ENCODE measurements at regions not wholly inside any gene's neighbourhood (a gene's known extent, or its start where the extent isn't known, plus 50 kb on each side); places are given as distances from the start of the nearest gene placed in this dataset.
A peak's percentile ranks its signal among the peaks of the same experiment; 100 is the strongest.

- no peak overlapping the region for H3K4me3 ChIP-seq (ENCODE audit: low read depth, low read length)
- no peak for TF ChIP-seq CTCF (IDR thresholded peaks at IDR 0.05; ENCODE audit: insufficient read depth, low read depth, low read length)
- peak; percentile 97 for DNase-seq (ENCODE audit: low read depth)
These were observed 253.7 kb upstream of the PITRM1 start for GRCh38 chr10:3426190-3426845.

DNA sequence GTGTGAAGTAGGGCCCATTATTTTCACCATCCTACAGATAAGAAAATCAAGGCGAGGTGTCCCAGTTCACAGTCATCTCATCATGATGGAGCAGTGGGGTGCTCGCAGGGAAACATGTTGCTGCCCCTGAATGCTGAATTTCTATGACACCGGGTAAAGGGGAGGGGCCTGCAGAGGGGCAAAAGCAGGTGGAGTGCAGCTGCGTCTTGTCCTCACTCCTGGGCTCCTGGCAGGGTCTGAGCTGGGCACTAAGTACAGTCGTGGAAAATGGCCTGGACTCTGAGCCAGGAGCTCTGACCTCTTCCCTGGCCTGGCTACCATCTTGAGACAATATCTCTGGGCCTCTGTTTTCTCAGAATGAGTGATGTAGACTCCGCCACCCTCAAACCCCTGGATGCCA lies 253.1 kb upstream of the PITRM1 start:
- no peak overlapping the region for H3K4me3 ChIP-seq (ENCODE audit: low read depth, low read length)
- DNase-seq (ENCODE audit: low read depth), result no peak
- no peak for TF ChIP-seq CTCF (IDR thresholded peaks at IDR 0.05; ENCODE audit: insufficient read depth, low read depth, low read length)

GRCh38 chr10:3425261-3425660 lies 252.7 kb upstream of the PITRM1 start:
- no peak for TF ChIP-seq CTCF (IDR thresholded peaks at IDR 0.05; ENCODE audit: insufficient read depth, low read depth, low read length)
- H3K4me3 ChIP-seq (ENCODE audit: low read depth, low read length), result no peak overlapping the region
- DNase-seq (ENCODE audit: low read depth), result no peak

GRCh38 chr10:3424111-3424851 lies 251.7 kb upstream of the PITRM1 start:
- DNase-seq (ENCODE audit: low read depth), result peak; percentile 79
- no peak for TF ChIP-seq CTCF (IDR thresholded peaks at IDR 0.05; ENCODE audit: insufficient read depth, low read depth, low read length)
- no peak overlapping the region for H3K4me3 ChIP-seq (ENCODE audit: low read depth, low read length)

- DNase-seq (ENCODE audit: low read depth), result no peak
- no peak for TF ChIP-seq CTCF (IDR thresholded peaks at IDR 0.05; ENCODE audit: insufficient read depth, low read depth, low read length)
- H3K4me3 ChIP-seq (ENCODE audit: low read depth, low read length), result no peak overlapping the region
These were observed 250.8 kb upstream of the PITRM1 start for GRCh38 chr10:3423384-3423783.

DNA sequence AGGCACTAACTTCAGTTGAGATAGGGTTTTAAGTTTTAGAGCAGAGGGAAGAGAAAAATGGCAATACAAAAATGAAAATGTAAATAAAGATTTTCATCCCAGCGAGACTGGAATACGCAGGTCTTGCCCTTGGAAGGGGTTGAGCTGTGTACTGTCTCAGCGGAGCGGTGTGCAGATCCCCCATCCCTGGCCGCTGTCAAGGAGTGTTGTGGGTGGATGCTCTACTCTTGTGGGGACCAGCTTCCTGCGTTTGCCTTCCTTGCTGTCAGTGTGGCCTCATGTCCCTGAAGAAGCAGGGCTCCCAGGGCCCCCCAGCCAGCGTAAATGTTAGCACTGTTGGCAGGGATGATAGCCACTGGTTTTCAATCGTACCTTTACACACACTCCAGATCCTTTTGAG lies 249.7 kb upstream of the PITRM1 start:
- TF ChIP-seq CTCF (IDR thresholded peaks at IDR 0.05; ENCODE audit: insufficient read depth, low read depth, low read length), result no peak
- no peak overlapping the region for H3K4me3 ChIP-seq (ENCODE audit: low read depth, low read length)
- DNase-seq (ENCODE audit: low read depth), result no peak

Data from fibroblast of villous mesenchyme (primary cell).